ENCODE measurements at regions not wholly inside any gene's neighbourhood (a gene's known extent, or its start where the extent isn't known, plus 50 kb on each side); places are given as distances from the start of the nearest gene placed in this dataset.

GRCh38 chr22:49099496-49100124 is 728.1 kb downstream of the BRD1 start:
- no peak for TF ChIP-seq POLR2A (IDR thresholded peaks at IDR 0.05)
- no peak for TF ChIP-seq CTCF (IDR thresholded peaks at IDR 0.05 in 8 of 11, conservative IDR thresholded peaks at IDR 0.05 in 3 of 11)
- TF ChIP-seq POLR2AphosphoS5 (IDR thresholded peaks at IDR 0.05) = no peak

Measured in spleen (tissue), 7 donors.